H1 (cell line): ENCODE measurements at regions not wholly inside any gene's neighbourhood (a gene's known extent, or its start where the extent isn't known, plus 50 kb on each side); places are given as distances from the start of the nearest gene placed in this dataset.

ENCODE experiments used
- BRCA1 ChIP-seq: IDR thresholded peaks from 2 replicates; pipeline ENCODE4 v1.6.1; 2012; ENCODE audit warnings: low read depth, low read length, improper control_type of control experiment
- CHD1 ChIP-seq: IDR thresholded peaks from 2 replicates; pipeline ENCODE4 v1.6.1; 2012; ENCODE audit warnings: low read depth, low read length, improper control_type of control experiment
- RNF2 ChIP-seq: fragments of 200-900, 300-1000 bp; sonication (generic); IDR thresholded peaks from 2 replicates; pipeline ENCODE4 v1.7.1; 2016; ENCODE audit warnings: borderline replicate concordance, low read depth, mild to moderate bottlenecking, antibody characterized with exemption, low read length; ENCODE audit not compliant: poor library complexity, severe bottlenecking; ENCODE audit errors: missing control alignments

DNA sequence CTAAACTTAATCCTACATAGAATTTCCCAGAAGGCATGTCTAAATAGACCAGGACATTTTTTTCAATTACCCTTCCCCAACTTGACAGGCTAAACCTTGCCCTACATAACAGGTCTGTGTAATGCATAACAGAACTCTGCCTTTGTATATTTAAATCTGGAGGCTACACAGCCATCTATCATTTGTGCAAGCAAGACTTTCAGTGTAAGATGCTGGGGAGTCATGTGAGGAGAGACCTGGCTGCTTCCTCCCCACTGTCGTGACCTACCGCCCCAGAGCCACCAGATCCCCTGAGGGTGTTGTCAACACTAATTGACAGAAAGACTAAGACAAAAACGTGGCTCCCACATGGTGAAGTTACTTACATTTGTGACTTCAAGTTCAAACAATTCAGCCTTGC, 342.2 kb downstream of the PPARGC1A start:
- no peak for TF ChIP-seq CHD1
- TF ChIP-seq RNF2, result no peak
- no peak for TF ChIP-seq BRCA1
